ACHN (cell line): ENCODE measurements at regions not wholly inside any gene's neighbourhood (a gene's known extent, or its start where the extent isn't known, plus 50 kb on each side); places are given as distances from the start of the nearest gene placed in this dataset.
"Not testable (repeated sequence)": the region's sequence is repeated elsewhere in the genome, so short reads cannot be mapped to it uniquely, and the experiment has no call there.

Source experiments
- DNase-seq: peaks from one replicate; pipeline ENCODE4 v3.0.0-alpha.2; 2015
- in situ Hi-C: cut with HindIII; loops from 2 replicates; pipeline ENCODE4 v1.10.0; 2017; ENCODE audit warnings: low sequenced_read_pairs, low pct_ligation_motif_present, low pct_unique_long_range_greater_than_20kb

DNA sequence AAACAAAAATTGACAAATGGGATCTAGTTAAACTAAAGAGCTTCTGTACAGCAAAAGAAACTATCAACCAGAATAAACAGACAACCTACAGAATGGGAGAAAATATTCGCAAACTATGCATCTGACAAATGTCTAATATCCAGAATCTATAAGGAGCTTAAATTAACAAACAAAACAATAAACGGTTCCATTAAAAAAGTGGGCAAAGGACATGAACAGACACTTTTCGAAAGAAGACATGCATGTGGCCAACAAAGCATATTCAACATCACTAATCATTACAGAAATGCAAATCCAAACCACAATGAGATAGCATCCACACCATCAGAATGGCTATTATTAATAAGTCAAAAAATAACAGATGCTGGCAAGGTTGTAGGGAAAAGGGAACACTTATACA is 50.5 kb upstream of the MED13L start:
- DNase-seq, in situ Hi-C loops: not testable (repeated sequence)

DNA sequence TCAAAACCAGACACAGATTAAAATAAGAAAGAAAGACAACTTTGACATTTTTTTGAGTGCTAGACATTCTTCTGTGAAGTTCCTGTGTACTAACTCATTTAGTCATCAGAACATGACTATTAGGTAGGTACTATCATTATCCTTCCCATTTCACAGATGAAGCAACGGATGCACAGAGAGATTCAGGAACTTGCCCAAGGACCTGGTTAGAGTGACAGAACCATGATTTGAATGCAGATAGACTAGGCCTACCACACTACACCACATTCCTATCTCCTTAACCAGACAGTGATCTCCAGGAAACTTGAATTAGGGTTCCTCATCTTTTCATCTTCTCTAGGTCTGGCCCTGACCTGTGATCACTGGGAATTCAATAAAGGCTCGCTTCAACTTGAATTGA is 54.4 kb upstream of the MED13L start:
- no peak for DNase-seq
- in situ Hi-C loops, result no loop called here

DNA sequence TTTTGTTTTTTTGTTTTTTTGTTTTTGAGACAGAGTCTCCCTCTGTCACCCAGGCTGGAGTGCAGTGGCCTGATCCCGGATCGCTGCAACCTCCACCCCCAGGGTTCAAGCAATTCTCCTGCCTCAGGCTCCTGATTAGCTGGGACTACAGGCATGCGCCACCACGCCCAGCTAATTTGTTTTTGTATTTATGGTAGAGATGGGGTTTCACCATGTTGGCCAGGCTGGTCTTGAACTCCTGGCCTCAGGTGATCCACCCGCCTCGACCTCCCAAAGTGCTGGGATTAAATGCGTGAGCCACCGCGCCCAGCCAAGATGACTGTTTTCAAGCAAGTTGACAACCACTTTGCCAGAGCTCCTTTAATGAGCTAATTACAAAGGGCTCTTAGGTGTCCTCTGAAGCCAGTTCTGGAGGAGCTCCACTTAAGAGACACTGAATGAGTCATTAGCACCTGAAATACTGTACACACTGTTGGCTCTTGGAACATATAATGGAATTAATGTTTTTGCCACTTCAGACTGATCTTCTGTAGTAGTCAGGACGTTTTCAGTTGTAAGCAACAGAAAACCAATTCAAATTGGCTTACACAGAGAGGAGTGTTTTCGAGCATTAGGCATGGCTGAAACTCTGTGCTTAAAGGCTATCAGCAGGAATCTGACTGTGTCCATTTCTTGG is 55.4 kb upstream of the MED13L start:
- no peak for DNase-seq
- in situ Hi-C loops, result no loop called here

DNA sequence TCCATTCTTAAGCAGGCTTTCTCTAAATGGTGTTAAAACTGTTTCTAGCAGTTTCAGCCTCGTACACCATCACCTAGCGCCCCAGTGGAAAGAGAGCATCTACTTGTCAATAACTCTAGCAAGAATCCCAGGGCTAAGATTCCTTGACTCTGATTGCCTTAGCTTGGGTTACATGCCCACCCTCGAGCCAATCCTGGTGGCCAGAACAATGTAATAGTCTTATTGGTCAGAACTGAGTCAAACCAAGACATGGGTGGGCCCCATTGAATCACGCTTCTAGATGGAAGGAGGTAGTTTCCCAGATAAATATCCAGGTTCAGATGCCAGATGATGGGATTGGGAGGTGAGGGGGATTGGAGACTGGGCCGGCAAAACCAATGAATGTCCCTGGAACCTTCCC is 55.9 kb upstream of the MED13L start:
- in situ Hi-C loops, result no loop called here
- DNase-seq, result no peak

DNA sequence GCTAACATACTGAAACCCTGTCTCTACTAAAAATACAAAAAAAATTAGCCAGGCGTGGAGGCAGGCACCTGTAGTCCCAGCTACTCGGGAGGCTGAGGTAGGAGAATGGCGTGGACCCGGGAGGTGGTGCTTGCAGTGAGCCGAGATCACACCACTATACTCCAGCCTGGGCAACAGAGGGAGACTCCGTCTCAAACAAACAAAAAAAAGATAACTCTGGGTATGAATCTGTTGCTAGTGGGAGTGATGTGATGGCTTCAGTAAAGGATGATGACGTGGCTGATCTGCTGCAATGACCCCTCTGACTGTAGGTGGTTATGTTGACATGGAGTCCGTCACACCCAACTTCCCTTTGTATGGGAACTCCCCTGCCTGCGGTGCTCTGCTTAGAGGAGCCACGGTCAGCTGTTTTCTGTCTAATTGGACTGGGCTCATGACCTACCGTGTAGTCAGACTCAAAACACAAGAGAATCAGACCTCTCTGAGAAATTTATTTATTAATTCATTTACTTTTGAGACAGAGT is 59.1 kb upstream of the MED13L start:
- in situ Hi-C loops, result no loop called here
- no peak for DNase-seq

DNA sequence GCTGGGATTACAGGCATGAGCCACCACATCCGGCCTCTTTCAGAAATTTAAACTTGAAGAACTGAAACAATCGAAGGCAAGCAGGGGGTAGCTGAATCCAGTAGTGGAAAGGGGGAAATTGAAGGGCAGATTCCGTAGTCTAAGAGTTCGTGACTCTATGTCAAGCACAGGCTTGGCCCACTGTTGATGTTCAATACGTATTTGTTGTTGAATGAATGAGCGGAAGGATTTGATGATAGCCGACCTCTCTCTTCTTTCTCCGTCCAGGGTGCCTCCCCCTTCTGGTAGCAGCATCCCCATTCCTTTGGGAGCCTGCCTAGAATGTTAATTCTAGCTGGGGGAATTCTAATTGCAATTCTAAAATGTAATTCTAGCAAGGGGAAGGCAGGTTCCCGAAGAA is 59.8 kb upstream of the MED13L start:
- DNase-seq, result no peak
- in situ Hi-C loops, result no loop called here

DNA sequence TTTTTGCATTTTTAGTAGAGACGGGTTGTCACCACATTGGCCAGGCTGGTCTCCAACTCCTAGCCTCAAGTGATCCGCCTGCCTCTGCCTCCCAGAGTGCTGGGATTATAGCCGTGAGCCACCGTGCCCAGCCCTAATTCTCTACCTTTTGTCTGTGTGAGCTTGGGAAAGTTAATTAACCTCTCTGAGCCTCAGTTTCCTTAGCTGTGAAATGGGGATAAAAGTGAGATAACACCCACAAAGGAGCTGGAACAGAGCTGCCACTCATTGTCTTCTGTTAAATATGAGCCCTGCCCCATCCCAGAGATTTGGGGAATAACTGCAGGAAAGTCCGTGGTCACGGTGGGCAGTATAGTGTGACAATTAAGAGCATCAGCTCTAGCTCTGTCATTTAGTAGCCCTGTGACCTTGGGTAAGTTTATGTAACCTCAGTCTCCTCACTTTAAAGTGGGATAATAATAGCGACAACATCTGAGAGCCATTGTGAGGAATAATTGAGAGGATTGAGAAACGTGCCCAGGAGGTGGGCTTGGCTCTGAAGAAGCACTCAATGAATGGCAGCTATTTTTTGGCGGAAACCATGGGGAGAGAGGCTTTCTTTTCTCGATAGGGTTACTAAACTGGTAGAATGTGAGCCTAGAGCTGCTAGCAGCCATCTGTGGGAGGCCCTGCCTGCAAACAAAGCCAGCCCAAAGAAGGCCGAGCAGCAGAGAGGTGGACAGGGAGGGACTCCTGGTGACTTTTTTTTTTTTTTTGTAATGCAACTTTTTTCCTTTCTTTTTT is 60.8 kb upstream of the MED13L start:
- DNase-seq, result no peak
- in situ Hi-C loops, result no loop called here

DNA sequence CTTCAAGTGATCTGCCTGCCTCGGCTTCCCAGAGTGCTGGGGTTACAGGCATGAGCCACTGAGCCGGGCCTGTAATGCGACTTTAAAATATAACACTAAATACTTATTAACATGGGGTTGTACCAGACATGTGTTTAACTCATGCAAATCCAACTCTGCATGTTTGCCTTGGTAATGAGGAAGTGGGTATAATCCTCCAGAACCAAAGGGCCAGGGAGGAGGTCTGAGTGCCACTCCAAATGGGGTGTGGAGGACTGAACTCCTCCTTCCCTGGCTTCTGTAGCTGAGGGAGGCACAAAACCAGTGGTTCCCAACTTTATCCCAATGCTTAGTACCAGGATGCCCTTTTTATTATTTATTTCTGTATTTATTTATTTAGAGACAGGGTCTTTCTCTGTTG is 61.6 kb upstream of the MED13L start:
- DNase-seq, result no peak
- in situ Hi-C loops, result no loop called here

DNA sequence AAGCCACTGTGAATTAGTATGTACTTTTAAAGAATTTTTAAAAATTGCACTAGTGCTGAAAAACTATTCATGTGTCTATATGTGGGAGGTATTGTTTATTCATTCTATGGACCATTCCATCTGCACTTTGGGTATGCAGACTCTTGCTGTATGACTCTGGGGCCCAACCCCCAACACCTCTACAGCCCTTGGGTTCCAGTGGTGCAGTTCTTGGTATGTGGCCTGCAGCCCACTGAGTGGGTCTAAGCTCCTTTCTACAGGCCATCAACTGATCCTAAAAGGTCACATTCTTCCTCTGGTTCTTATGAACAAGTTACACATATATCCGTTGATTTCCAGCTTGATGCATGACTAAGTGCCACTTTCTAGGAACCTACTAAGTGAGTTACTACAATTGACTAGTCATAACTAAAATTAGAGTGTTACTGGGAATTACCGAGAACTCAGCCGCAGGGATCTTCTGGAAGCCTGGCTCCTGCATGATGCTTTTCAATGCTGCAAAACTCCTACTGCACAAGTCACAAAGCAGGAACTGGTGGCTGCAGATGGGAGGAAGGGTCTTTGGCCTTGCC is 62.4 kb upstream of the MED13L start:
- in situ Hi-C loops, result no loop called here
- no peak for DNase-seq

DNA sequence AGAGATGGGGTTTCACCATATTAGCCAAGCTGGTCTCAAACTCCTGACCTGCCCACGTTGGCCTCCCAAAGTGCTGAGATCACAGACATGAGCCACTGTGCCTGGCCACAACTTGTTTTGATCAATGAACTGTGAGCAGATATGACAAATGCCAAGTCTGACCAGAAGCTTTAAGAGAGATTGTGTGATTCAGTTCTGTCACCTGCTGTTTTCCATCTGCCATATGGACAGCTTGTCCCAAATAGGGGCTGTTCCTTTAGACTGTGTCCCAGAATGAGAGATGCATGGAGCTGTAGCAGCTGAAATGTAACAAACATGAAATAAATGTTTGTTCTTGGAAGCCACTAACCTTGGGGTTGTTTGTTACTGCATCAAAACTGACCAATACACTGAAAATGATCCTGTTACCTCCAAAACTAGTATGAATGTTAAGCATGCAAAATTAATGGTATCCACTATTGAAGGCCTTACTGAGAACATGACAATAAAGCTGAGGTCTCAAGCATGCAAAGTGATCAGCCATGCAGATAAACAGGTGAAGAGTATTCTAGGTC is 65.9 kb upstream of the MED13L start:
- in situ Hi-C loops, result no loop called here
- no peak for DNase-seq

DNA sequence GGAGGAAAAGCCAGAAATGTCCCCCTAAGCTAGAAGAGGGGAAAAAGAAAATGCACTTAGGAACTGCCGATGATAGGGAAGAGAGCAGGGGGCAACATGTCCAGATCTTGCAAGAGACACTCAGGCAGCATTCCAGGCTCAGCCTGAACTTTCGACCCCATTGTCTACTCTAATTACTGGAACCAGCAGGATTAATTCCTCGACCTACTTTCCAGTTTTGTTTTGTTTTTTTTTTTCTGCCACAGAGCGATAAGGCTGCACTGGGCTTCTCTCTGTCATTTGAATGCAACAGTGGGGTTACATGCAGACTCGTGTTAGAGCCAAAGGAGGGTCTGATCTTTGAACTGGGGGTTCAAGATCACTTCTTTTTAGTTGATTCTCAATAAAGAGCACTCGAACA is 68.7 kb upstream of the MED13L start:
- in situ Hi-C loops, result no loop called here
- no peak for DNase-seq

DNA sequence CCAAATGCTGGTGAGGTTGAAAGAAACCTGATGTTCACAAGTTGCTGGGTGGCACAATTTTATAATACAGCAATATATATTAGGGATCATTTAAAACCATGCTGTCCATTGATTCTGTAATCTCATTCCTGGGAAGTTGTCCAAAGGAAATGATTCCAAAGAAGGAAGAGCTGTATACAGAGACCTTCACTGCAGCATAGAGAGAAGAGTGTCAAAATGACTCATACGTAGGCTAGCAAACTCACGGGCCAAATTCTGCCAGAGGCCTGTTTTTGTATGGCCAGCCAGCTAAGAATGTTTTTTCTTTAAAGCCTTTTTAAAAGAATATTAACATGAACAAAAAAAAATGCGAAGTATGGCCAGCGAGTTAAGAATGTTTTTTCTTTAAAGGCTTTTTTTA is 69.2 kb upstream of the MED13L start:
- DNase-seq, result peak; percentile 52
- in situ Hi-C loops, result no loop called here

DNA sequence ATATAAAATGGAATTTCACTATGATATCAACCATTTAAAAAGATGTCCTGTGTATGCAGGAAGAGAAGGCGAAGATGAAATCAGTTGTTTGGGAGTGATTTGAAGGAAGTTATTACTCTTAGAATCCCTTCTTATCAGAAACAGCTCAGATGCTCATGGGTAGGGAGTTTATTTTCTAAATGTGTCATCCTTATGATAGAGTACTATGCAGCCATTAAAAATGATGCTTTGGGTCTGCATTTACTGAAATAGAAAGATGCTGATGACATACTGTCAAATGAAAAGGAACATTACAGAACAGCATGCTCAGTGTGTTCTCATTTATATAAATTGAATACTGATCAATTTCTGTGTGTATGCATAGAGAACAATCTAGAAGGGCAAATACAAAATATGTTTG is 69.8 kb upstream of the MED13L start:
- in situ Hi-C loops, result no loop called here
- no peak for DNase-seq

DNA sequence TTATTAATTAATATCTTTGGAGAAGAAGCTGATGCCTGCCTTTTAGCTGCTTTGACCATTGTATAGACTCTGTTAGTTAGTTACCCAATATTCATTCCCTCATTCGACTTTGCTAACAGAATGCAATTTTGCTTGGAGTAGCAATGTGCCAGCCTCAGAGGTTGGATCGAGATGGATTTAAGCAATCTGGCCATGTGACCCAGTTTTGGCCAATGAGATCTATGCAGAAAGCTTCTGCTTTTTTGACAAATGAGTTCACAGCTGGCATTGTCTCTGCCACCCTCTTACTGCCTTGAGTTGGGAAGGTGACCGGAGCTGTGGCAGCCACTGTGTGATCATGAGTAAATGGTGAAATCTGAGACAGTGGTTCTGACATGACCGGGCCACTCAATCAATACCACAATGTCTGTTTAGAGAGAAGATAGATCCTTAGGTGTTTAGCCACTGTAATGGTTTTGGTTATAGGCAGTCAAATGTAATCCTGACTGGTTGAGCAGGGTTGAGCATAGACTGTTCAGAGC is 74.9 kb upstream of the MED13L start:
- no peak for DNase-seq
- in situ Hi-C loops, result no loop called here

DNA sequence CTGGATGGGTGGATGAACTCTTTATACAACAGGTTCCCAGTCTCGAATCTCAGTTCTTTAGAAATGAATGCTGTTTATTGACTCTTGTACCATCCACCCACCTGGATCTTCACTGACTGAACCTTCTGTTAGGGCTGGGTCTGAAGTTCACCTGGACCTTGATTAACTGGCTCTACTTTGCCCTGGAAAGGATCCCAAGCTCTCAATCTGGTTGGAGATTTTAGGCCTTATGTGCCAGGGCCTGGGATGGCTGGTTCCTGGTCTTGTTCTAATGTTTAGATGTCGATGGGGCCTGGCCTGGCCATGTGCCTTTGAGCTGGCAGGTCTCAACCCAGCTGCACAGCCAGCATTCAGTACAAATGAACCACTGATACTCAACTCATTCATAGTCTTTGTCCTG is 76.5 kb upstream of the MED13L start:
- no peak for DNase-seq
- in situ Hi-C loops, result no loop called here

DNA sequence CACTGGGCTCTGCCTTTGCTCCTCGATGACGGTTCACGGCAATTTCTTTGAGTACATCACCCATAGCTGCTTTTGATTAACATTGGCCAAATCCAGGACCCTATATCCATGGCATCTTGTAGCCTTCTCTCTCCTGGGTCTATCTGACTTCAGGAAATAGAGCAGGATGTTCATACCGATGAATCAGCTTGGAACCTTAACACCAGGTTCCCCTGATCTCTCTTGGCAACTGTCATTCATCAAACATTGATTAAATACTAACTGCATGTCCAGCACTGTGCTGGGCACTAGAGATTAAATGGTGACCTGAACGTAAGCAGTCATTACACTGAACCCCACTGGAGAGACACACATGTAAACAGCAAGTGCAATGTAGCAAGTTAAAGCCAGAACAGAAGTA is 77.0 kb upstream of the MED13L start:
- no peak for DNase-seq
- in situ Hi-C loops, result no loop called here

DNA sequence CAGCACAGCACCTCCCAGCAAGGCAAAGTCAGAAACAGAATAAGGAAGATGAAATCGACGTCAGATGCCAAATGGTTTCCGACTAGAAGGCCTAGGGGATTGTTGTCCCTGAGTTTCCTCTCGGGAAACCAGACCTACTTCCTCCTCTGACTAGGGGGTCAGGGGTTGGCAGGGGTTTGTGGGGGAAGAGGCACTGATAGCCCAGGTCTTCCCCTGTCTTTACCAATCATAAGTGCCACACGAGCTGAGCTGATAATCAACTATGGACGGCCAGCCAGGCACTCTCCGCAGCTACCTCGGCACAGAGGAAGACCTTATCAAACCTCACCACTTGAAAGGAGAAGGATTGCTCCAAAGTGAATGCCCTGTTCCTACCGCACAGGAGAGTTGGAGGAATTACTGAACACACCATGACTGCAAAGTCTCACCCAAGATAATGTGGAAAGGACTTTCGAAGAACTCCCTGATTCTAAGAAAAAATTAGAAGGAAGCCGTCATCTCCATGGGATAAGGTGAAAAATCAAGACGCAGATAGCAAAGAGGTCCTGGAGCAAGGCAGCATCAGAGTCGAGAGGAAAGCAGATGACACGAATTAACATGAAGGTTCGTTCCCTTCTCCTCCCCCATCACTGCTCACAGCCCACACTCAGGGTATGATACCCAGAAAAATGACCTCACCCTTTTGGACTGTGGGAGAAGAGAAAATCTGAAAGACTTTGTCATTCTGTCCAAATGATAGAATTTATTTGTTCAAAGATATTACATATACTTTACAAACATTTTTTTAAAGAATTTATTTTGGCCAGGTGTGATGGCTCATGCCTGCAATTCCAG is 77.7 kb upstream of the MED13L start:
- in situ Hi-C loops, result no loop called here
- DNase-seq, result no peak

DNA sequence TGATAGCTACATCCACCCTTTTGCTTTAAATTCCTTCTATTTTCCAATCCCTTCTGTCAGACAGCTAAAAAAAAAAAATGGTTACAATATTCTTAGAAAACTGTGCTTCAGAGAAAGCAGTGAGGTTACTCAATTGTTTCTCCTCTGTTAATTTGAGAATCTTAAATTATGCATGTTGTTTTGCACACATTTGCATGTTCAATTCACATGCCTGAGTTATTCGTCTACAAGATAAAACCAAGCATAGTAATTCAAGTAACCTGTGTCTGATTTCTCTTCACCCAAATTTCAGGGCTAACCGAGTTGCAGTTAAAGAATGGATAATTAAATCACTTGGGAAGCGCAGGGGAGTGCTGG is 81.0 kb upstream of the MED13L start:
- DNase-seq, result no peak
- in situ Hi-C loops, result no loop called here
